SH-SY5Y (cell line): ENCODE measurements at regions not wholly inside any gene's neighbourhood (a gene's known extent, or its start where the extent isn't known, plus 50 kb on each side); places are given as distances from the start of the nearest gene placed in this dataset.

ENCODE experiments used
- GATA2 ChIP-seq: IDR thresholded peaks from 2 replicates; pipeline ENCODE4 v1.6.1; 2011; ENCODE audit warnings: mild to moderate bottlenecking, low read depth, low read length
- GATA3 ChIP-seq: IDR thresholded peaks from 2 replicates; pipeline ENCODE4 v1.6.1; 2011; ENCODE audit warnings: low read depth, mild to moderate bottlenecking, low read length, moderate library complexity

DNA sequence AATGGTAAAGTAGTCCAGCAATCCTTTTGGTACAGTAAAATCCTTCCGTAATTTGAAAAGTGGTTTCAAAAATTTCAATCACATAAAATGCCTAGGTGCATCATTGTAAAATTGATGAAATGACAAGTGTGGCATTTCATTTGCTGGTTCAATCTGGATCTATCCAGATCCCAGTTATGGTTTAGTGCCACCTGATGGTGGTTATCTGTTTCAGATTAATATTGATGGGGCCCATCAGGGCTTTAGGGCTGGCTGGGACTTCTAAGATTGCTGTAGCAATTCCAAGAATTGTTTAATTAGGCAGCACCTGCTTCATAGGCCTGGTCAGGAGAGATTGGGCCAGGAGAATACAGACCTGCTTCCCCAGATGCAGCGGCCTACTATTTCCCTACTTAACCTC lies 55.5 kb upstream of the PIK3C3 start:
- TF ChIP-seq GATA2 (no peak), GATA3 (no peak)

DNA sequence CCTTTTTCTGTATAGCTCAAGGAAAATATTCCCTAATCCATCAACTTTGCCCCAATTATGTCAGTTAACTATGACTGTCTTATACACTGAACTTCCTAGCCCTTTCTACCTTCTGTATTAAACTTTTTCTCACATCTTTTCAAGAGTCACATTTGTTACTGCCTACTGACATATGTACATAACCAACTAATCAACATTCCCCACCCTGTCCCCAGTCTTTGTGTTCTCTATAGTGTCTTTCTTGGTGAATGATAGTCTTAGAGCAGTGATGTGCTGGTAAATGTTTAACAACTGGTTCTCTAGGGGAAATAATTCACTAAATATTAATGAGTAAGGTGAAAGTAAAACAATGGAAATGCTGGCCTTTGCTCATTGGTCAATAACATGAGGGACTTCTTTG lies 61.6 kb upstream of the PIK3C3 start:
- no peak for TF ChIP-seq GATA2
- no peak for TF ChIP-seq GATA3

DNA sequence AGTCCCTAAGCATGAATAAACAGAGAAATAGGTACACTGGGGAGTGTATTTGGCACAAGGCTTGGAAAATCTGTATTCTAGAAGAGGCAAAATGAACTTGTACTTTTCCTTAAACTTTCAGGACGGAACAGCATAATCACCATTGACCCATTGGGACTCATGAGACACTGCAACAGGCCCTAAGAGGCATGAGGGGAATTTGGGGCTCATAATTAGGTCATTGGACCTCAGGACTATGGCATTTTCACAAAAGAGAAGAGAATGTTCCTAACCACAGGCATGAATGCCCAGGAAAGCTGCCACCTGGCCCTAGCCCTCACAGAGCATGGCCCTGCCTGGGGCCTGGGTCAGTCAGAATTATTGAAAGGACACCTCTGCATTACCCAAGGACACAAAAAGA lies 67.9 kb upstream of the PIK3C3 start:
- no peak for TF ChIP-seq GATA3
- no peak for TF ChIP-seq GATA2

DNA sequence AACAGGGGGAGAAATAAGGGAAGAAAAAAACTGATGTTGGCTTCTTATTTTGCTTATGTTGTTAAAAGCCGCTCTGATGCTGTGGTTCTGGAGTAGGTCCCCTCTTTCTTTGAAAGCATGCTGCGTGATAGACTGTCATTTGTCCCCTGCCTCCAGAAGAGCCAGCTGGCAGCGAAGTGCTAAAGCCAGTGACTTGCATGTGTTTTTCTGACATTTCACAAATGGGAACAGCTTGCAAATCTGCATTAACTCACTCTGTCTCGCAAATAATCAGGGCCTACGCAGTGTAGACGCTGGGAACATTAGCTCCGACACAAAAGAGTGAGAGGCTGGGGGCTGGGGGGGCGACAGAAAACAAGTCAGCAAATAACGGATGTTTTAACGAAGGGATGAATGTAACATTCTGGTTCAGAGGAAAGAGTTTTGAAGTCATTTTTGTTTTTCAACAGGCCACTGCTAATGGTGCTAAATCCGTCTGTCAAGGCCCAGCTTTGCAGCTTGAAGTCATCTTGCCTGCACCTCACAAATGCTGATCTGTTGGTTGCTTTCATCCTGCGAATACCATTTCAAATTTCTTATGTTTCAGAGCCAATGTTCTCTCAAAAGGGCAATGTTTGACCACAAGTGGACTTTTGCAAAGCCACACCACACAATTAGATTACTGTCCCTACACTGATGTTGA lies 68.8 kb upstream of the PIK3C3 start:
- TF ChIP-seq GATA3 (no peak), GATA2 (no peak)

DNA sequence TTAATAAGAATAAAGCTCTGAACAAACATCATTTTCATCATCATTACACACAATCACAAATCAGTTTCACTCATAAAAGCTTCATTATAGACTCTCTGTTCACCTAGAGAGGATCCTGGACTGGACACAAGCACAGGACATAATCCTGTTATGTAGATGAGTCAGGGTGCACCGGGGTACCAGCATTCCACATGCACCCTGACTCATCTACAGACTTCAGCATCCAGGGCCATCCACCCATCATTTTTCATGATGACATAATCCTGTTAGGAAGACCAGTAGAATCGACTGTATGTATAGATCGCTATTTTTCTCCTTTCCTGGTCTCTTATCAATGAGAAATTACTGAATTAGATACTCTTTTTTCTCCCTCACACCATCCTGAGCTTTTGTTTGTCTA lies 73.7 kb upstream of the PIK3C3 start:
- no peak for TF ChIP-seq GATA2
- no peak for TF ChIP-seq GATA3

DNA sequence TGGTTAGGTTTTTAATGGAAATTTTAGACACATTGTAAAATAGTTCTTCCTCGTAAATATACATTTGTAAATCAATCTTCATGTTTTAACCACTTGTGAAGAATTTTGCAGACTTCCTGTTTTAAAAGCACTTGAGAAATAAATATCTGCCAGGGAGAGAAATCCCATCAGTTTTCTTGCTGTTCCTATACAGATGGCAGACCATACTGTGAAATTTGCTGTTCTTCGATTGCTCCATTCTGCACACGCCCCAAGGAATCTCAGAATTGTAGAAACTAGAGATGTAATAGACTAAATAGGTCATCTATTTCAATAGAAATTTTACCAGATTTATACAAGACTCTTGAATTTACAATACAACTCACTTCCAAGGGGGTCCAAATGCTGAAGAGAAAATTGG lies 75.8 kb upstream of the PIK3C3 start:
- TF ChIP-seq GATA2: no peak

DNA sequence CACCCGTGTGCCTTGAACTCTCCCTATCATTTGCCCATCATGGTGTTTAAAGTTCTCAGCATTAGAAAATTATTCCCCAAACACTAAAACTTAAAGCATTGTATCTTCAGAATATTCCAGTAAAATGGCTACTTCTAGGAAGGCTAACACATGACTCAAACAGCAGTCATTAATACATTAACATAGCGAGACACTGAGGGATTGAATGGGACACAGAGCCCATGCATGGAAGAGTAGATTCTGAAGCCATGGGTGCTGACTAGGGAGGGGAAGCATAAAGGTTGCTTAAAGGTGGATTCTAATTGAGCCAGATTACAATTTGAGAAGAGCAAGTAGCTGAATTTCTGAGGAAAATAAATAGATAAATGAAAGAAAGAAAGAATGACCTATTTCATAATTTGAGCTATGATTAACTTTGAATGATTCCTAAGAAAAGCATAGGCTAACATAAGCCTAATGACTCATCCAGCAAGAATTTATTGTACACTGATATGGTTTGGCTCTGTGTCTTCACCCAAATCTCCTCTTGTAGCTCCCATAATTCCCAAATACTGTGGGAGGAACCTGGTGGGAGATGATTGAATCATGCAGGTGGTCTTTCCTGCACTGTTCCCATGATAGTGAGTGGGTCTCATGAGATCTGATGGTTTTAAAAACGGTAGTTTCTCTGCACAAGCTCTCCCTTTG lies 79.8 kb upstream of the PIK3C3 start:
- no peak for TF ChIP-seq GATA3
- no peak for TF ChIP-seq GATA2

DNA sequence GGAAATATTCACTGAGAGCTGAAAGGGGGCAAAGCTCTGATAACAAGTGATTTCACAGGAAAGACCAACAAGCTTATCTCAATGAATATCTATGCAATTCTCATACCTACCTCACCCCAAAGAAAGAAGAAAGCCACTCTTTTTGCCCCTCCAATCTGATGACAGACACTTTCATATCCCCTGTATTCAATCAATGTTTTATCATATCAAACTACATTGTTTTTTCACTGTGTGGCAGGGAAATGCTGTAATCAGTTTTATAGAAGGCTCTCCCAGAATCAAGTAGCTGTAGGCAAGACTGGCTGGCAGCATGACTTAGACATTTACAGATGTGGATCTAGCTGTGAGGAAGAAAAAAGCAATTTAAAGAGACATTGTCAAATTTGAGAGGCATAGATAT lies 81.3 kb upstream of the PIK3C3 start:
- TF ChIP-seq GATA2: peak; percentile 40; the same call in 1 of the 2 replicates
- peak; percentile 51; the same call in 1 of the 2 replicates for TF ChIP-seq GATA3

DNA sequence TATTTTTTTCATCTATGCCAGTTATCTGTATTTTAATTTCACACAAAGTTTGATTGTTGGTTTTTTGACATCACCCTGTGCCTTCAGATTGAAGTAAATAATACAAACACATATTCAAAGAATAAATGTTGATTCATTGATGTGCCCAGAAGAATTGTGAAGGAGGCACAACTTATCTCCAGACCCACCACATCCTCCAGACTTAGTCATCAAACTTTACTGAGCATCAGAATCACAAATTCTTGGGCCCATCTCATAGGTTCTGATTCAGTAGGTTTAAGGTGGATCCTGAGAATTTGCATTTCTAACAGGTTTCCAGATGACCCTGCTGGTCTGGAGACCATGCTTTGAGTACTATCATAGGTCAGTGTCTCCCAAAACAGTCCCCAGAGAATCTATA lies 82.8 kb upstream of the PIK3C3 start:
- TF ChIP-seq GATA3 (no peak), GATA2 (no peak)

DNA sequence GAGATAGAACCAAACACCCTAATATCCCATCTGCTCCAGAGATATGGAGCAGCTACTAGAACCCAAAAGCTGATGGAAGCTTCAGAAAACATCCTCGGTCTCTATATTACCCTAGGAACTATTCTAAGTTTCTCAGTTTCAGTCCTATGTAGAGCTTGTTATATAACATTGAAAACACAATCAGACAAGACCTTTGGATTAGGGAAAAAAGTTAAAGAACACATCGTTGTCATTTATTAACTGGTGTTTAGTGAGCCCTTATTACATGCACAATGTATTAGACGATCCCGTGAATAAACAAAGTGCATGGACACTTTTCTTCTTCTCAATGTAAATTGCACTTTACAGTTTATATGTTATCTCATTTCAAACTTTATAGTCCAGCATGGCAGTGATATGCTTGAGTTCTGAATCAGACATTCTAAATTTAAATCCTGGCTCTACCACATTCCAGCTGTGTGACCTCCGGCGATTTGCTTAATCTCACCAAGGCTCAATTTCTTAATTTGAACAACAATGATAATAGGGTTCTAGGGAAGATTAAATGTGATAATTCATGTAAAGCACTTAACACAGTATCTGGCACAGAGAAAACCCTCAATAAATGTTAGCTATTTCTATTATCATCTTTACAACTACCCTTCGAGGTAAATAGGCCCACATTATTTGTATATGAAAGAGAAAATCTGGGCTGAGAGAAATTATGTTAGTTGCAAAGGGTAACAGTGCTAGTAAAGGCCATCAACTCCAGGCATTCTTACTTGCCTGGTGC lies 83.6 kb upstream of the PIK3C3 start:
- no peak for TF ChIP-seq GATA3
- TF ChIP-seq GATA2: no peak

DNA sequence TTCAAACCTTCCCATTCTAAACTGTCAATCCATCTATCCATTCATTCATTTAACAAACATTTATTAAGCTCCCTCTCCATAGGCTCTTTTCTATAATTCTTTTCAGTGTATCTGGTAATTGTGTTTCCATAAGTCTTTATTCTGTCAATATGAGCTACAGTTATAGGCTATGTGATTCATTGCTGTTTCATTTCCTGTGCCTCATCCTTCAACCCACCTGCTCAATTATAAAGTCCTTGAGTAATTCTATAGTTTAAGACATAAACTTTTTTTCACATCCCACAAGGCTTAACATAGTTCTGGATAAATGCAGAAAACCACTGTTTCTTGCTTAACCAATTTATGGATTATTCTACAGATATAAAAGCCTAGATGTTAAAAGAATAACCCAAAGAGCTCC lies 84.2 kb upstream of the PIK3C3 start:
- TF ChIP-seq GATA2: no peak
- no peak for TF ChIP-seq GATA3

DNA sequence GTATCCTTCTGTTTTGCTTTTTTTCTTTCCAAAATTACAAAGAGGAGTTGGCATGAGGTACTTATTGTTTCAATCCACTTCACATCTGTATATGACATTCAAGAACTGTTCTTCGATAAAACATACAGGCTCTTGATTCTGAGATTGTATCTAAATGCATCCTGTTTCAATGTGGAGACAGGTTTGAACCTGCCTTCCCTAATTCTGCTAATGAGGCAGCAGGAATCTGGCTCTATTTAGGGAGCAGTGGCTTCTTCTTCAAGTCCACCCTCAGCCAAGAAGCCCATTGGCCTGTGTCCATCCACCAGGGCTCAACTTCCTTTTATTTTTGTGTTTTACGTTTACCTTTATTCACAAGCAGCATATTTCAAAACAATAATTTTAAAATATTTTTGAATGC lies 84.8 kb upstream of the PIK3C3 start:
- TF ChIP-seq GATA2 (no peak), GATA3 (no peak)

DNA sequence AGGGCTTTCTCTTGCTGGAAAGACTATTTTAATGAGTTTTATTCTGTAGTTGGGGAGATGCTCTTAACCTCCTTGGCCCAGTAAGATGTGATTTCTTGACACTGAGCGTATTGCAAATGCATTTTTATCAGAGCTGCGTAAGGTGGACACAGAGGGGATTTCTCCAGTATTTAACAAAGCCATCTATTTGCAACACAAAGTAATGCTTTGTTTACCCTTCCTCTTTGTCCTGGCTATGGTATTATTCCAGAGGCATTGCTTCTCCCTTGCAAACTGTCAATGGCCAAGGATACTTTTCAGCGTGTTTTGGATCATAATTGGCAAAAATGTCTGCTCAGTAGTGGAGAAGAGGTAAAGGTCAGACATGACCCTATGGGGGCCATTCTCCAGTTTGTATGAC lies 90.8 kb upstream of the PIK3C3 start:
- TF ChIP-seq GATA3 (no peak), GATA2 (no peak)

DNA sequence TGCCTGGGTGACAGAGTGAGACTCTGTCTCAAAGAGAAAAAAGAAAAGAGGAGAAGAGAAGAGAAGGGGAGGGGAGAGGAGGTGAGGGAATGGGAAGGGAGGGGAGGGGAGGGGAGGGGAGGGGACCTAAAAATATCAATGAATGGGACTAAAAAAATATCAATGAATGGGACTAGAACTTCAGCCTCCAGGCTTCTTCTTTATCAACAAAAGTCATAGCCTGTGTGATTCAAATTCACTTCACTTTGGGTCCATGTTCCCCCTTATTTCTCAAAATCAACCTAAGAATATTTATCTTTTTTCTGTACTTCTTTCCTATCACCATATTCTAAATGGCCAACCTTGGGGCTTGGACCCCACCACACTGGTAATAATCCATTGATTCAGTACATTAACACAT lies 92.1 kb upstream of the PIK3C3 start:
- TF ChIP-seq GATA2 (no peak), GATA3 (no peak)

DNA sequence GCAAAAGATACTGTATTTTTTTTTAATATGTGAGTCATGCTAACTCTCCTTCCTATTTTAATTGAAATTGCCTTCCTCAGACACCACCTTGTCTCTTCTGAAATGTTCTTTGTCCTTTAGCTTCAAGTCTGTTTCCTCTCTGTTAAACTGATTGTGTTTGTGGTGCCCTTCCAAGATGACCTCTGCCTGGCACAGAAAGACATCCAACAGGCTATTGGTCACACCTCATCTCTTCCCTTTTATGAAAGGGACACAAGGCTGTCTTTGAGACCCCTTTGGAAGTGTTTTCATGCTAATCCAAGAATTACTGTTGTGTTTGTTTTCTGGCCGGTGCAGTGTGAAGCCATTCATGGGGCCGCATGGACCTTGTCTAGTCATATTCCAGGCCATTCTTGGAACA lies 94.0 kb upstream of the PIK3C3 start:
- TF ChIP-seq GATA2: no peak
- TF ChIP-seq GATA3: no peak
